ENCODE measurements at regions not wholly inside any gene's neighbourhood (a gene's known extent, or its start where the extent isn't known, plus 50 kb on each side); places are given as distances from the start of the nearest gene placed in this dataset.

- no peaks in the 10 kb centered on the region for H3K9me3 Mint-ChIP-seq (ENCODE audit: low read depth)
- H3K27me3 Mint-ChIP-seq: peaks cover 35% of the 10 kb centered on the region
- H3K4me1 Mint-ChIP-seq (ENCODE audit: low read depth): no peaks in the 10 kb centered on the region
- DNase-seq (ENCODE audit: low spot score, unreplicated experiment): no peak
- H3K36me3 Mint-ChIP-seq (ENCODE audit: insufficient read depth): no peaks in the 10 kb centered on the region
- TF ChIP-seq, protein P1, sequence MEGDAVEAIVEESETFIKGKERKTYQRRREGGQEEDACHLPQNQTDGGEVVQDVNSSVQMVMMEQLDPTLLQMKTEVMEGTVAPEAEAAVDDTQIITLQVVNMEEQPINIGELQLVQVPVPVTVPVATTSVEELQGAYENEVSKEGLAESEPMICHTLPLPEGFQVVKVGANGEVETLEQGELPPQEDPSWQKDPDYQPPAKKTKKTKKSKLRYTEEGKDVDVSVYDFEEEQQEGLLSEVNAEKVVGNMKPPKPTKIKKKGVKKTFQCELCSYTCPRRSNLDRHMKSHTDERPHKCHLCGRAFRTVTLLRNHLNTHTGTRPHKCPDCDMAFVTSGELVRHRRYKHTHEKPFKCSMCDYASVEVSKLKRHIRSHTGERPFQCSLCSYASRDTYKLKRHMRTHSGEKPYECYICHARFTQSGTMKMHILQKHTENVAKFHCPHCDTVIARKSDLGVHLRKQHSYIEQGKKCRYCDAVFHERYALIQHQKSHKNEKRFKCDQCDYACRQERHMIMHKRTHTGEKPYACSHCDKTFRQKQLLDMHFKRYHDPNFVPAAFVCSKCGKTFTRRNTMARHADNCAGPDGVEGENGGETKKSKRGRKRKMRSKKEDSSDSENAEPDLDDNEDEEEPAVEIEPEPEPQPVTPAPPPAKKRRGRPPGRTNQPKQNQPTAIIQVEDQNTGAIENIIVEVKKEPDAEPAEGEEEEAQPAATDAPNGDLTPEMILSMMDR (IDR thresholded peaks at IDR 0.05; ENCODE audit: unreplicated experiment): no peak
- H3K4me3 Mint-ChIP-seq (ENCODE audit: low read depth): no peak overlapping the region
- no peak overlapping the region for H3K27ac Mint-ChIP-seq
These were observed 83.0 kb upstream of the PIWIL1 start for GRCh38 chr12:130254461-130255276.

DNA sequence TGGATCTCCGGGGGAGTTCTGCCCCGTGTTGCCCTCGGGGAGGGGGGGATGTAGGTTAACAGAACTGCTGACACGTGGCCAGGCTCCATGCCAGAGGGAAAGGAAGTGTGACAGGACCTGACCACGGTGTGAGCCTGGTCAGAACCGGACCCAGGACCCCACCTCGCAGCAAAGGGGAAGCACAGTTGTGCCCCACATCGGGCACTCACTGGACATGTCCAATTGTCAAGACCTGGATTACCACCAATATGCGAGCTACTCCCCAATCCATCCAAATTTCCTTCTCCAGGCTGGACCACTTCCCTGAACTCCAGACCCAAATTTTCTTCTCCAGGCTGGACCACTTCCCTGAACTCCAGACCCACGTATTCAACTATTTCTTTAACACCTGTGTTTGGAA is 78.8 kb upstream of the PIWIL1 start:
- Mint-ChIP-seq H3K27ac (no peak overlapping the region), H3K4me1 (ENCODE audit: low read depth) (no peaks in the 10 kb centered on the region), H3K27me3 (peaks cover 26% of the 10 kb centered on the region)

DNA sequence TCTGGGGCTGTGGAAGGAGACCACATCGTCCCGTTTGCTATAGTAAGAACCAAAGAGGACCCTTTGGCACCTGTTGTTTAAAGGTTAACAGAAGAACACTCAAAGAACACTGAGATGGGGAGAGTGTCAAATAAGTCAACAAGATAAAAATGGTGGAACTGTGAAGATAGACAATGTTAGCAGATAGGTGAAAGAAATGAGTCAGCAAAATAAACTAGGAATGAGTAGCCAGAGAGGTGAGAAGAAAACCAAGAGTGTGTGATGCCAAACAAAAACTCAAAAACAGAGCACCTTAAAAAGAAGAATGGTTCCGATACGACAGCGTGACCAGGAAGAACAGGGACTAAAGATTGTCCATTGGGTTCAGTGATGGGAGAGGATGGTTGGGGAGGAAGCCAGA is 74.7 kb upstream of the PIWIL1 start:
- no peak overlapping the region for H3K27ac Mint-ChIP-seq
- TF ChIP-seq, protein P1 (IDR thresholded peaks at IDR 0.05; ENCODE audit: unreplicated experiment): no peak
- no peaks in the 10 kb centered on the region for H3K9me3 Mint-ChIP-seq (ENCODE audit: low read depth)
- no peak for DNase-seq (ENCODE audit: low spot score, unreplicated experiment)
- H3K36me3 Mint-ChIP-seq (ENCODE audit: insufficient read depth): no peaks in the 10 kb centered on the region
- H3K4me1 Mint-ChIP-seq (ENCODE audit: low read depth): no peaks in the 10 kb centered on the region
- no peak overlapping the region for H3K4me3 Mint-ChIP-seq (ENCODE audit: low read depth)
- H3K27me3 Mint-ChIP-seq: peaks cover 49% of the 10 kb centered on the region

More for the DNA sequence above, 78.8 kb upstream of the PIWIL1 start:
- TF ChIP-seq, protein P1 (IDR thresholded peaks at IDR 0.05; ENCODE audit: unreplicated experiment): no peak
- no peak for DNase-seq (ENCODE audit: low spot score, unreplicated experiment)
- no peaks in the 10 kb centered on the region for H3K9me3 Mint-ChIP-seq (ENCODE audit: low read depth)
- no peaks in the 10 kb centered on the region for H3K36me3 Mint-ChIP-seq (ENCODE audit: insufficient read depth)
- no peak overlapping the region for H3K4me3 Mint-ChIP-seq (ENCODE audit: low read depth)

DNA sequence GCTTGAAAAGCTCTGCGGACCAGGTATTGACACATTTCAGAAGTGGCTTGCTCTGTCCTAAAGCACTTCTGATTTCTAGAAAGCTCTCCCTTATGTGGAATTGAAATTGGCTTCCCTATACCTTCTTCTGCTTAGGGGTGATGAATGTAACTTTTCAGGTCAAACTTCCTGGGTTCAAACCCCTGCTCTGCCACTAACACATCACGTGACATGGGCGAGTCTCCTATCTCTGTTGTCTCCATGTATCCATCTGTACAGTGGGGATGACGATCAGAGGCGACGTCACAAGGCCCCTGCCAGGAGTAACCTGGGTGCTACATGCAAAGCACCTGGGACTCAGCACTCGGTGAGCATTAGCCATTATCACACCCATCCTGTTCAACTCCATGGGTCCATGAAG is 73.7 kb upstream of the PIWIL1 start:
- Mint-ChIP-seq H3K4me3 (ENCODE audit: low read depth) (no peak overlapping the region), H3K27me3 (peaks cover 53% of the 10 kb centered on the region), H3K9me3 (ENCODE audit: low read depth) (no peaks in the 10 kb centered on the region), H3K36me3 (ENCODE audit: insufficient read depth) (no peaks in the 10 kb centered on the region), H3K4me1 (ENCODE audit: low read depth) (no peaks in the 10 kb centered on the region), H3K27ac (no peak overlapping the region)
- TF ChIP-seq, protein P1 (IDR thresholded peaks at IDR 0.05; ENCODE audit: unreplicated experiment): no peak
- DNase-seq (ENCODE audit: low spot score, unreplicated experiment): no peak

DNA sequence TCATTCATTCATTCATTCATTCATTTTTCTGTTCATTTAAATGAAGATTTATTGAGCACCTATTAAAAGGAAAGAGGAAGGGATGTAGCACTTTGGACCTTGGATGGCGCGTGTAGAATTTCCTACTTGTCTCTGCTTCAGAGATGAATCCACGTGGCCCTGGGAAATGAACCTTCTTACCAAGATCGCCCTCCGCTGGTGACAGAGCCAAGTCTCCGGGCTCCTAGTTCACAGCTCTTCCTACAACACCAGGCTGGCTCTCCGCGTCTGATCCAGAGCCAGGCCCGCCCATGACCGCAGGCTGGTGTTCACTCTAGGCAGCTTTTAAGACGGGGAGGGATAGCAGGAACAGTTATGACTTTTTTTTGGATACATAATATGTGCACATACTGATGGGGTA is 70.9 kb upstream of the PIWIL1 start:
- H3K27me3 Mint-ChIP-seq: peaks cover 54% of the 10 kb centered on the region
- no peaks in the 10 kb centered on the region for H3K36me3 Mint-ChIP-seq (ENCODE audit: insufficient read depth)
- H3K9me3 Mint-ChIP-seq (ENCODE audit: low read depth): no peaks in the 10 kb centered on the region
- no peak overlapping the region for H3K27ac Mint-ChIP-seq
- H3K4me3 Mint-ChIP-seq (ENCODE audit: low read depth): no peak overlapping the region
- TF ChIP-seq, protein P1 (IDR thresholded peaks at IDR 0.05; ENCODE audit: unreplicated experiment): no peak
- H3K4me1 Mint-ChIP-seq (ENCODE audit: low read depth): no peaks in the 10 kb centered on the region
- no peak for DNase-seq (ENCODE audit: low spot score, unreplicated experiment)
